GM23248 (cell line): ENCODE measurements at regions not wholly inside any gene's neighbourhood (a gene's known extent, or its start where the extent isn't known, plus 50 kb on each side); places are given as distances from the start of the nearest gene placed in this dataset.

ENCODE experiments used
- EZH2 ChIP-seq: fragments of 200-600 bp; sonication (generic); IDR thresholded peaks from 2 replicates; pipeline ENCODE4 v1.6.1; 2018; ENCODE audit warnings: antibody characterized with exemption, mild to moderate bottlenecking; ENCODE audit not compliant: insufficient read depth, poor library complexity, severe bottlenecking
- EZH2phosphoT487 ChIP-seq: fragments of 200-600 bp; sonication (generic); IDR thresholded peaks from 2 replicates; pipeline ENCODE4 v1.6.1; 2018; ENCODE audit warnings: antibody characterized with exemption, moderate library complexity, mild to moderate bottlenecking, low read depth; ENCODE audit not compliant: insufficient read depth

- TF ChIP-seq EZH2phosphoT487 (no peak), EZH2 (no peak)
Observed at GRCh38 chr4:122293374-122294365, 85.1 kb upstream of the ADAD1 start.
